Esophagus squamous epithelium (tissue), 4 donors: ENCODE measurements at regions not wholly inside any gene's neighbourhood (a gene's known extent, or its start where the extent isn't known, plus 50 kb on each side); places are given as distances from the start of the nearest gene placed in this dataset.

Source experiments
- CTCF ChIP-seq, 6 experiments: fragments of 450-650 bp in 4 of 6; fragments of 200-600 bp in 2 of 6; sonication (generic) in 2 of 6; IDR thresholded peaks; one replicate each; pipeline ENCODE4 v1.5.1; 2016 to 2019; ENCODE audit warnings: antibody characterized with exemption in 6 of 6, mild to moderate bottlenecking in 4 of 6, moderate library complexity in 4 of 6
- POLR2A ChIP-seq, 4 donors: fragments of 450-650 bp; IDR thresholded peaks; one replicate each; pipeline ENCODE4 v1.6.1; 2017; ENCODE audit warnings: antibody characterized with exemption in 4 of 4, mild to moderate bottlenecking in 4 of 4, moderate library complexity in 3 of 4

- TF ChIP-seq CTCF (IDR thresholded peaks at IDR 0.05) (no peak), POLR2A (IDR thresholded peaks at IDR 0.05) (no peak)
These were observed 119.4 kb upstream of the PRMT6 start for GRCh38 chr1:106937104-106937503.
